ENCODE measurements at regions not wholly inside any gene's neighbourhood (a gene's known extent, or its start where the extent isn't known, plus 50 kb on each side); places are given as distances from the start of the nearest gene placed in this dataset.

- H3K27me3 Mint-ChIP-seq = no peaks in the 10 kb centered on the region
- ChIA-PET CTCF (interaction anchor here (0.8 to 3.4 kb wide), 14 partner anchors 12 to 119 kb away, joined by 3 to 38 read pairs (median 4); partner anchors contain the start of gene BCAR3), POLR2A (interaction anchor here (0.6 to 3.6 kb wide), 25 partner anchors 9 to 1042 kb away, joined by 3 to 30 read pairs (median 5); partner anchors contain the start of genes BCAR3, DIPK1A and MTF2)
- TF ChIP-seq CTCF (IDR thresholded peaks at IDR 0.05) = no peak
- DNase-seq = no peak
- H3K27ac Mint-ChIP-seq = peak overlapping the region; percentile 94
- peak overlapping the region; percentile 76 for H3K4me3 Mint-ChIP-seq
- H3K36me3 Mint-ChIP-seq (ENCODE audit: low read depth) = no peaks in the 10 kb centered on the region
- peaks cover 64% of the 10 kb centered on the region for H3K4me1 Mint-ChIP-seq
- intact Hi-C loops (cut with micrococcal nuclease) = loop anchor here (1.0 to 2.0 kb wide), 5 partner anchors 17 to 670 kb away; partner anchors contain the start of genes CCDC18, MTF2 and TMED5
- peak; percentile 65 for ATAC-seq (ENCODE audit: low read depth)
- peaks cover 3% of the 10 kb centered on the region for H3K9me3 Mint-ChIP-seq
These were observed 67.8 kb upstream of the BCAR3 start for GRCh38 chr1:93749487-93749886.

DNA sequence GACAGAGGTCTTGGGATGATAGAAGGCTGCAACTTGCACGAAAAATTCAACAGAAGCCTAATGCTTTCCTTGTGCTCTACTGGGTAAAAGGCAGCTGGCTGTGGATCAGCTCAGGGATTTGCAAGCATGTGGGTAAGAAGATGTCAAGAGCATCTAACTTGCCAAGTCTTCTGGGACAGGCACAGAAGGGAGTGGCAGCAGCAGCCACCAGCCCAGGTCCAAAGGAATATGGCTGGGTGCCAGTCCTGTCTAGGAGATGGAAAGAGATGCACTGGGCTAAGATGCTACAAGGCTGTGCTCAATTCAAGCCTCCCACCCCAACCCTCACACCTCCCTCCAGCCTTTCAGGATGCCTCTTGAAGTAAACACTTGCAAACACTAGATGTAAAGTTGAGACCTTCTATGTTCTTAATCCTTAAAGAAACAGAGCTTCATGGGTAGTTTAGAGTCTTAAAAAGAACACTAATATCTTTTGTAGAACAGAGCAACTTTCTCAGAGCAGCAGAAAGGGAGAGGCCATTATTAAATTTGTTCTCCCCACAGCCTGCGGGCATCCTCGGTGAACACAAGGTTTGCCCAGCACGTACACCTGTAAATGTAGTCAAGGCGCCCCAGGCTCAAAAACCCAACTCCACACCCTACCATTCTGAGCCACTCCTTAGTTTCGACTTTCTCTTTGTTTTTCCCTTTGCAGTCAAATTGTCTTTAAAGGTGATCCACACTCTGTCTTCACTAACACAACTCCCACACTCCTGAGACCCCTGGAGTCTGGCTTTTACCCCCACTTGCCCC lies 64.6 kb upstream of the BCAR3 start:
- Mint-ChIP-seq H3K9me3 (peaks cover 3% of the 10 kb centered on the region), H3K4me3 (no peak overlapping the region), H3K27me3 (no peaks in the 10 kb centered on the region), H3K4me1 (peaks cover 59% of the 10 kb centered on the region), H3K27ac (no peak overlapping the region), H3K36me3 (ENCODE audit: low read depth) (no peaks in the 10 kb centered on the region)
- ChIA-PET POLR2A (interaction anchor here (0.8 kb wide), 1 partner anchor 66 kb away, joined by 3 read pairs; no protein-coding TSS in a partner anchor), CTCF (interaction anchor here (1.3 to 1.5 kb wide), 2 partner anchors 11 to 54 kb away, joined by 4 to 7 read pairs; no protein-coding TSS in a partner anchor)
- TF ChIP-seq CTCF (IDR thresholded peaks at IDR 0.05) = no peak
- DNase-seq (no peak), ATAC-seq (ENCODE audit: low read depth) (no peak)
- intact Hi-C loops (cut with micrococcal nuclease) = no loop called here

- ChIA-PET POLR2A (interaction anchor here (0.8 to 2.1 kb wide), 3 partner anchors 36 to 63 kb away, joined by 4 to 7 read pairs (median 4); partner anchors contain the start of gene BCAR3), CTCF (interaction anchor here (0.8 to 1.5 kb wide), 4 partner anchors 52 to 115 kb away, joined by 3 to 6 read pairs (median 4); no protein-coding TSS in a partner anchor)
- peak overlapping the region; percentile 68 for H3K27ac Mint-ChIP-seq
These were observed 62.8 kb upstream of the BCAR3 start for GRCh38 chr1:93744299-93744988.

GRCh38 chr1:93743465-93743864 lies 61.8 kb upstream of the BCAR3 start:
- peaks cover 3% of the 10 kb centered on the region for H3K9me3 Mint-ChIP-seq
- POLR2A ChIA-PET = interaction anchor here (2.1 kb wide), 1 partner anchor 35 kb away, joined by 7 read pairs; no protein-coding TSS in a partner anchor
- peaks cover 32% of the 10 kb centered on the region for H3K4me1 Mint-ChIP-seq
- no peaks in the 10 kb centered on the region for H3K36me3 Mint-ChIP-seq (ENCODE audit: low read depth)
- H3K27me3 Mint-ChIP-seq = no peaks in the 10 kb centered on the region
- ATAC-seq (ENCODE audit: low read depth) (no peak), DNase-seq (no peak)
- no peak overlapping the region for H3K4me3 Mint-ChIP-seq
- CTCF ChIA-PET = interaction anchor here (1.5 kb wide), 1 partner anchor 114 kb away, joined by 6 read pairs; no protein-coding TSS in a partner anchor
- intact Hi-C loops (cut with micrococcal nuclease) = no loop called here
- TF ChIP-seq CTCF (IDR thresholded peaks at IDR 0.05) = no peak
- H3K27ac Mint-ChIP-seq = no peak overlapping the region

More at GRCh38 chr1:93744299-93744988, 62.8 kb upstream of the BCAR3 start:
- Mint-ChIP-seq H3K27me3 (no peaks in the 10 kb centered on the region), H3K9me3 (peaks cover 3% of the 10 kb centered on the region), H3K4me1 (peaks cover 41% of the 10 kb centered on the region), H3K4me3 (peak overlapping the region; percentile 25), H3K36me3 (ENCODE audit: low read depth) (no peaks in the 10 kb centered on the region)
- TF ChIP-seq CTCF (IDR thresholded peaks at IDR 0.05) = no peak
- intact Hi-C loops (cut with micrococcal nuclease) = no loop called here
- DNase-seq (no peak), ATAC-seq (ENCODE audit: low read depth) (no peak)

Data from activated B cell treated with CpG ODN at 0.5 μM for 24 hours (primary cell).